GM12878 (cell line): ENCODE measurements at regions not wholly inside any gene's neighbourhood (a gene's known extent, or its start where the extent isn't known, plus 50 kb on each side); places are given as distances from the start of the nearest gene placed in this dataset.

ENCODE experiments used
- ATAC-seq: fragments of 200-7000 bp; cut with Tn5 transposase; 3 replicates; pipeline ENCODE4 v1.9.1; 2020; ENCODE audit warnings: mild to moderate bottlenecking, moderate library complexity
- BruUV-seq: library from RNA; stranded (reverse); fragments of 400-500 nt; replicated peaks from 2 replicates; lab custom pipeline; 2021; lab: Mats Ljungman, UMichigan
- CTCF ChIA-PET: fragments of 300-600 bp; sonication (Branson Sonifier 250); formaldehyde crosslinking; extraction: SDS; loops from one replicate; lab custom pipeline; 2021; ENCODE audit warnings: inconsistent platforms; lab: Yijun Ruan, JAX
- POLR2A ChIA-PET: fragments of 350-600 bp; formaldehyde crosslinking; extraction: SDS; loops from one replicate; lab custom pipeline; 2021; ENCODE audit warnings: inconsistent platforms; lab: Charles Lee
- RAD21 ChIA-PET: fragments of 300-600 bp; sonication (Branson Sonifier 250); formaldehyde crosslinking; loops from one replicate; lab custom pipeline; 2023; ENCODE audit warnings: antibody characterized with exemption; ENCODE audit not compliant: unreplicated experiment; lab: Charles Lee
- SMC1A ChIA-PET: fragments of 300-600 bp; sonication (Branson Sonifier 250); formaldehyde crosslinking; loops from one replicate; lab custom pipeline; 2023; ENCODE audit not compliant: unreplicated experiment, uncharacterized antibody; lab: Charles Lee
- DNase-seq: peaks from one replicate; pipeline ENCODE4 v3.0.0-alpha.2; 2011; ENCODE audit warnings: low read depth, low spot score
- FAIRE-seq: peaks from 3 replicates; lab custom pipeline; 2011; peaks lifted over from hg19 to GRCh38; lab: Jason Lieb, UNC
- H2AFZ ChIP-seq: 2 replicates; pipeline ENCODE4 v1.6.0; 2011; ENCODE audit warnings: low read depth, low read length, control low read depth; ENCODE audit not compliant: control insufficient read depth
- H3K27ac ChIP-seq: 2 replicates; pipeline ENCODE4 v1.5.1; 2011; ENCODE audit warnings: control low read depth; ENCODE audit not compliant: control insufficient read depth, insufficient read depth
- H3K27me3 ChIP-seq, 2 experiments: replicated peaks in 1 of 2; 2 replicates each; pipeline versions ENCODE4 v1.6.0 to v1.6.1; 2011; ENCODE audit warnings: low read length in 1 of 2; ENCODE audit not compliant: control insufficient read depth in 2 of 2, insufficient read depth in 2 of 2
- H3K36me3 ChIP-seq, 2 experiments: 2 replicates each; pipeline ENCODE4 v1.5.1; 2011; ENCODE audit warnings: low read length in 1 of 2; ENCODE audit not compliant: control insufficient read depth in 2 of 2, insufficient read depth in 2 of 2
- H3K4me1 ChIP-seq: 2 replicates; pipeline ENCODE4 v1.6.1; 2011; ENCODE audit warnings: mild to moderate bottlenecking, low read length, moderate library complexity, mixed read lengths; ENCODE audit not compliant: control insufficient read depth, insufficient read depth
- H3K4me2 ChIP-seq: 2 replicates; pipeline ENCODE4 v1.6.0; 2011; ENCODE audit warnings: control low read depth; ENCODE audit not compliant: control insufficient read depth, insufficient read depth
- H3K4me3 ChIP-seq: fragments of 200-600 bp; sonication (generic); 2 replicates; pipeline ENCODE4 v1.5.1; 2016
- H3K79me2 ChIP-seq: 2 replicates; pipeline ENCODE4 v1.6.0; 2011; ENCODE audit warnings: low read length; ENCODE audit not compliant: control insufficient read depth, insufficient read depth
- H3K9ac ChIP-seq: 2 replicates; pipeline ENCODE4 v1.8.0; 2011; ENCODE audit warnings: low read length, control low read depth, mixed read lengths; ENCODE audit not compliant: control insufficient read depth, insufficient read depth
- H3K9me3 ChIP-seq: replicated peaks from 3 replicates; pipeline ENCODE4 v1.5.1; 2011; ENCODE audit warnings: mild to moderate bottlenecking, low read length; ENCODE audit not compliant: control insufficient read depth, insufficient read depth
- H4K20me1 ChIP-seq: 2 replicates; pipeline ENCODE4 v1.6.0; 2011; ENCODE audit not compliant: control insufficient read depth, insufficient read depth
- BCL11A ChIP-seq: IDR thresholded peaks from 2 replicates; pipeline ENCODE4 v1.6.1; 2011; ENCODE audit warnings: low read depth, low read length
- BRCA1 ChIP-seq: IDR thresholded peaks from 2 replicates; pipeline ENCODE4 v1.6.1; 2011; ENCODE audit warnings: low read depth, low read length, improper control_type of control experiment
- CREB1 ChIP-seq: IDR thresholded peaks from 2 replicates; pipeline ENCODE4 v1.6.1; 2012; ENCODE audit warnings: low read depth, mild to moderate bottlenecking, inconsistent platforms
- HSF1 ChIP-seq: fragments of 150-350 bp; IDR thresholded peaks from 2 replicates; pipeline ENCODE4 v1.6.1; 2014; ENCODE audit warnings: mild to moderate bottlenecking, low read depth, low read length
- MEF2B ChIP-seq: fragments of 450-650 bp; IDR thresholded peaks from 2 replicates; pipeline ENCODE4 v1.6.1; 2018; ENCODE audit warnings: mild to moderate bottlenecking, moderate library complexity; ENCODE audit not compliant: partially characterized antibody, poor library complexity, severe bottlenecking
- ZNF274 ChIP-seq: IDR thresholded peaks from one replicate; pipeline ENCODE4 v1.8.0; 2011; ENCODE audit not compliant: insufficient read length, insufficient read depth
- ZZZ3 ChIP-seq: IDR thresholded peaks from 2 replicates; pipeline ENCODE4 v1.6.1; 2011; ENCODE audit warnings: low read depth; ENCODE audit not compliant: control insufficient read depth, insufficient read length
- WGBS: methylation state at CpG from one replicate; pipeline ENCODE4 v1.1.6; 2016; ENCODE audit warnings: low lambda C conversion rate; ENCODE audit not compliant: insufficient replicate concordance, insufficient coverage; ENCODE audit errors: missing lambda C conversion rate; 5-methylcytosine and 5-hydroxymethylcytosine counted together
- in situ Hi-C: fragments of 300-500 bp; cut with MboI; formaldehyde crosslinking; loops from 9 replicates; pipeline ENCODE4 v1.14.3; 2018; ENCODE audit warnings: mixed read lengths
- intact Hi-C: fragments of 100-400 bp; cut with micrococcal nuclease; formaldehyde crosslinking; loops from one replicate; pipeline ENCODE4 v1.14.2; 2022; ENCODE audit not compliant: unreplicated experiment
- TF ChIP-seq, protein P1 (sequence below): fragments of 450-650 bp; IDR thresholded peaks from 2 replicates; pipeline ENCODE4 v1.6.1; 2016; ENCODE audit warnings: mild to moderate bottlenecking

GRCh38 chr12:107513184-107513583 is 172.4 kb upstream of the PWP1 start:
- Histone ChIP-seq H3K4me3 (no peak overlapping the region), H3K79me2 (no peaks in the 10 kb centered on the region), H4K20me1 (no peaks in the 10 kb centered on the region), H3K4me1 (no peaks in the 10 kb centered on the region), H3K27ac (no peak overlapping the region), H2AFZ (no peak overlapping the region), H3K27me3 (peaks cover 0 to 2% of the 10 kb centered on the region in 2 experiments; a peak in 3 of 4 replicates), H3K9ac (no peak overlapping the region), H3K9me3 (no peaks in the 10 kb centered on the region), H3K36me3 (no peaks in the 10 kb centered on the region), H3K4me2 (no peak overlapping the region)
- ChIA-PET POLR2A (no interaction called here), RAD21 (no interaction called here), SMC1A (no interaction called here), CTCF (no interaction called here)
- WGBS, result 33% methylated on average over 5 of the region's 5 CpGs
- BruUV-seq, result no TSS peak
- DNase-seq (no peak), FAIRE-seq (no peak), ATAC-seq (no peak)
- intact Hi-C loops (no loop called here), in situ Hi-C loops (no loop called here)
- no peak for TF ChIP-seq CREB1
- no peak for TF ChIP-seq HSF1
- no peak for TF ChIP-seq BCL11A
- no peak for TF ChIP-seq ZNF274
- TF ChIP-seq MEF2B, result no peak
- no peak for TF ChIP-seq ZZZ3
- TF ChIP-seq, protein P1, sequence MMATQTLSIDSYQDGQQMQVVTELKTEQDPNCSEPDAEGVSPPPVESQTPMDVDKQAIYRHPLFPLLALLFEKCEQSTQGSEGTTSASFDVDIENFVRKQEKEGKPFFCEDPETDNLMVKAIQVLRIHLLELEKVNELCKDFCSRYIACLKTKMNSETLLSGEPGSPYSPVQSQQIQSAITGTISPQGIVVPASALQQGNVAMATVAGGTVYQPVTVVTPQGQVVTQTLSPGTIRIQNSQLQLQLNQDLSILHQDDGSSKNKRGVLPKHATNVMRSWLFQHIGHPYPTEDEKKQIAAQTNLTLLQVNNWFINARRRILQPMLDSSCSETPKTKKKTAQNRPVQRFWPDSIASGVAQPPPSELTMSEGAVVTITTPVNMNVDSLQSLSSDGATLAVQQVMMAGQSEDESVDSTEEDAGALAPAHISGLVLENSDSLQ, result no peak
- TF ChIP-seq BRCA1, result no peak
